PFSK-1 (cell line): ENCODE measurements at regions not wholly inside any gene's neighbourhood (a gene's known extent, or its start where the extent isn't known, plus 50 kb on each side); places are given as distances from the start of the nearest gene placed in this dataset.

Experiments
- FOXP2 ChIP-seq: optimal IDR thresholded peaks from 2 replicates; pipeline ENCODE3; 2011; ENCODE audit warnings: borderline replicate concordance, control low read depth, inconsistent platforms; ENCODE audit not compliant: insufficient read depth; ENCODE audit errors: extremely low read length, extremely low read depth
- POLR2AphosphoS5 ChIP-seq: IDR thresholded peaks from 2 replicates; pipeline ENCODE4 v1.6.1; 2012; ENCODE audit warnings: low read depth, mild to moderate bottlenecking, control low read depth, low read length, moderate library complexity
- SIN3A ChIP-seq: IDR thresholded peaks from 2 replicates; pipeline ENCODE4 v1.6.1; 2012; ENCODE audit warnings: mild to moderate bottlenecking, low read length, moderate library complexity, borderline replicate concordance; ENCODE audit not compliant: insufficient read depth
- TAF1 ChIP-seq: IDR thresholded peaks from 2 replicates; pipeline ENCODE4 v1.6.1; 2012; ENCODE audit warnings: low read length, control low read depth, borderline replicate concordance; ENCODE audit not compliant: insufficient read depth
- TF ChIP-seq, protein P1 (sequence below), 2 experiments: IDR thresholded peaks; 2 replicates each; pipeline versions ENCODE4 v1.6.1 to v1.8.0; 2011 to 2012; ENCODE audit warnings: low read depth in 2 of 2, low read length in 2 of 2, control low read depth in 1 of 2, inconsistent platforms in 1 of 2, mild to moderate bottlenecking in 1 of 2, moderate library complexity in 1 of 2; ENCODE audit not compliant: insufficient read depth in 1 of 2

DNA sequence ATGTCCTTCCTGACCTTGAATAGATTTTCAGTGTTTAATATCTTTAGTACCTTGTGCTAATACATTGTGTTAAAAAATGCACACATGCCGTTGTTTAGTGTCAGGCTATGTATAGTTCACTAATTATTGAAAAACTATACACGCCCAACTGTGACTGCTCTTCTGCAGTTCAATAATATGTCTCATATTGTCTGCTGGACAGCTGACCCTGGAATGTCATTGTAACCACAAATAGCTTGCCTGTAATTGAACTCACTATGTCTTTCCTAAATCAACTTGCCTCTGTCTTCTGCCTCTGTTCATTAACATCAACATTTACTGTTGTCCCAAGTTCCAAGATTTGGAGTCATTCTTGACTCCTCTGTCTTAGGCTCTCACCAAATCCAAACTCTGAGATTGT, 114.5 kb downstream of the TMA16 start:
- no peak for TF ChIP-seq POLR2AphosphoS5

- no peak for TF ChIP-seq TAF1
- TF ChIP-seq, protein P1, sequence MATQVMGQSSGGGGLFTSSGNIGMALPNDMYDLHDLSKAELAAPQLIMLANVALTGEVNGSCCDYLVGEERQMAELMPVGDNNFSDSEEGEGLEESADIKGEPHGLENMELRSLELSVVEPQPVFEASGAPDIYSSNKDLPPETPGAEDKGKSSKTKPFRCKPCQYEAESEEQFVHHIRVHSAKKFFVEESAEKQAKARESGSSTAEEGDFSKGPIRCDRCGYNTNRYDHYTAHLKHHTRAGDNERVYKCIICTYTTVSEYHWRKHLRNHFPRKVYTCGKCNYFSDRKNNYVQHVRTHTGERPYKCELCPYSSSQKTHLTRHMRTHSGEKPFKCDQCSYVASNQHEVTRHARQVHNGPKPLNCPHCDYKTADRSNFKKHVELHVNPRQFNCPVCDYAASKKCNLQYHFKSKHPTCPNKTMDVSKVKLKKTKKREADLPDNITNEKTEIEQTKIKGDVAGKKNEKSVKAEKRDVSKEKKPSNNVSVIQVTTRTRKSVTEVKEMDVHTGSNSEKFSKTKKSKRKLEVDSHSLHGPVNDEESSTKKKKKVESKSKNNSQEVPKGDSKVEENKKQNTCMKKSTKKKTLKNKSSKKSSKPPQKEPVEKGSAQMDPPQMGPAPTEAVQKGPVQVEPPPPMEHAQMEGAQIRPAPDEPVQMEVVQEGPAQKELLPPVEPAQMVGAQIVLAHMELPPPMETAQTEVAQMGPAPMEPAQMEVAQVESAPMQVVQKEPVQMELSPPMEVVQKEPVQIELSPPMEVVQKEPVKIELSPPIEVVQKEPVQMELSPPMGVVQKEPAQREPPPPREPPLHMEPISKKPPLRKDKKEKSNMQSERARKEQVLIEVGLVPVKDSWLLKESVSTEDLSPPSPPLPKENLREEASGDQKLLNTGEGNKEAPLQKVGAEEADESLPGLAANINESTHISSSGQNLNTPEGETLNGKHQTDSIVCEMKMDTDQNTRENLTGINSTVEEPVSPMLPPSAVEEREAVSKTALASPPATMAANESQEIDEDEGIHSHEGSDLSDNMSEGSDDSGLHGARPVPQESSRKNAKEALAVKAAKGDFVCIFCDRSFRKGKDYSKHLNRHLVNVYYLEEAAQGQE (IDR thresholded peaks at IDR 0.05; ENCODE audit: insufficient read depth in 1 of 2, low read depth in 2 of 2, low read length in 2 of 2), result no peak
- TF ChIP-seq FOXP2, result no peak
- TF ChIP-seq POLR2AphosphoS5, result no peak
Measured at GRCh38 chr4:163610648-163611047, 116.2 kb downstream of the TMA16 start.

DNA sequence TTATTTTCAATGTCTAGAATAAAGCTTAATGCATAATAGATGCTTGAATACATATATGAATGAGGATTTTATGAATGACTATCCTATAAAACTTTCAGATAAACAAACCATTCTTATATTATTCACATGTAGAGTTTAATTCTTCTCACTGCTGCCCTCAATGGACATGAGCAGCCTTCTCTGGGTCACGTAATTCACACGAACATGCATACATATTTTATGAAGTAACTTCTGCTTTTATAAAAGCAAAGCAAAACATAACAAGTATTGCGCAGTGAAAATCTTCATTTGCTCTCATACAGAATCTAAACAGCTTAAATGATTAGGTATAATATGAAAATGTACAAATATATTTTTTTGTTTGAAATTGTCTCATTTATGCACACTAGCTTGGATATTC, 116.7 kb downstream of the TMA16 start:
- TF ChIP-seq FOXP2 (no peak), TAF1 (no peak), POLR2AphosphoS5 (no peak), SIN3A (no peak)
- TF ChIP-seq, protein P1 (IDR thresholded peaks at IDR 0.05; ENCODE audit: insufficient read depth in 1 of 2, low read depth in 2 of 2, low read length in 2 of 2), result no peak

DNA sequence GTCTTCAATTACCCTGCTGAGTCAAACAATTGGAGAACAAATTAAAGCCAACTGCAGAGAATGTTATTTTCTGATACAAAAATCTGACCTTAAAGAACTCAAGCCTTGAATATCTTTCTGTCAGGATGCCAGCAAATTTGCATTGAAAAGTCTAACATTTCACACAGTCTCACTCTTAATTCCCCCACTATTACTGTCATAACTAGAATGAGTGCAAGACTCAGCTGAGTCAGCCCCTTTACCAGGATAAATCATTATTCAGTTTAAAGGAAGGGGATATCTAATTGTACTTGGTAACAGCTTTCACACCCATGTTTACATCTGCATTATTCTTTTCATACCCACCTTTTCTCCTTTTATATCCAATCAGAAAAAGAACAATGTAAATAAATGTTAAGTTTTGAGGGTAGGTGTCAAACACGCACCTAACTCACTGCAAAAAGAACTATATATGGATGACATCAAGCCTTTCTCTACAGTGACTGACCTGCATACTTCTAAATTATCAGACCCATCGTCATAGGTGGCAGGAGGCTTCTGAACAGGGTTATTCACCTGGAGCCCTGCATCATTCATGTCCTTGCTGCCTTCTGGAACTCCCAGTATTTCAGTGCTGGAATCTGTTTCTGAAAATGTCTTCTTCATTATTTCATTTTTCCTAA, 117.4 kb downstream of the TMA16 start:
- no peak for TF ChIP-seq SIN3A
- TF ChIP-seq TAF1, result no peak
- TF ChIP-seq, protein P1 (IDR thresholded peaks at IDR 0.05; ENCODE audit: insufficient read depth in 1 of 2, low read depth in 2 of 2, low read length in 2 of 2), result no peak
- TF ChIP-seq POLR2AphosphoS5, result no peak
- no peak for TF ChIP-seq FOXP2

GRCh38 chr4:163612762-163613161, 118.3 kb downstream of the TMA16 start:
- no peak for TF ChIP-seq SIN3A
- no peak for TF ChIP-seq TAF1
- TF ChIP-seq, protein P1 (IDR thresholded peaks at IDR 0.05; ENCODE audit: insufficient read depth in 1 of 2, low read depth in 2 of 2, low read length in 2 of 2), result no peak
- no peak for TF ChIP-seq POLR2AphosphoS5
- no peak for TF ChIP-seq FOXP2

DNA sequence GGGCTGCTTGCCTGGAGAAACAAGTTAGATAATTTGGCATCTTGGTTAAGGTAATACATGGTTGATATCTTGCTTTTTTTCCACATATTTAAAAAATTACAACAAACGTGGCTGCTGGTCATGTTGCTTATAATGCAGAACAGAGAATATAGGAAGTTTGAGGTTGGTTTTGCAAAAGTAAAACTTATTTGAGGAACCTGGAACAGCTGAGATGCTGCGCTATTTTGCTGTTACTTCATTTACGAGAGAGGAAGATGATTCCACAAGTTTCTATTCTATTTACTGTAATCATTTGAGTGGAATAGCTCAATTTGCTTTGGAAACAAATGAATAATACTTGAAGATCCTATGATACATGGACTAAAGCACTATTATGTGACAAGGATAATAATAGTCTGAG, 118.9 kb downstream of the TMA16 start:
- TF ChIP-seq POLR2AphosphoS5, result no peak
- TF ChIP-seq, protein P1 (IDR thresholded peaks at IDR 0.05; ENCODE audit: insufficient read depth in 1 of 2, low read depth in 2 of 2, low read length in 2 of 2), result no peak
- no peak for TF ChIP-seq SIN3A
- no peak for TF ChIP-seq FOXP2
